ENCODE measurements at regions not wholly inside any gene's neighbourhood (a gene's known extent, or its start where the extent isn't known, plus 50 kb on each side); places are given as distances from the start of the nearest gene placed in this dataset.

DNA sequence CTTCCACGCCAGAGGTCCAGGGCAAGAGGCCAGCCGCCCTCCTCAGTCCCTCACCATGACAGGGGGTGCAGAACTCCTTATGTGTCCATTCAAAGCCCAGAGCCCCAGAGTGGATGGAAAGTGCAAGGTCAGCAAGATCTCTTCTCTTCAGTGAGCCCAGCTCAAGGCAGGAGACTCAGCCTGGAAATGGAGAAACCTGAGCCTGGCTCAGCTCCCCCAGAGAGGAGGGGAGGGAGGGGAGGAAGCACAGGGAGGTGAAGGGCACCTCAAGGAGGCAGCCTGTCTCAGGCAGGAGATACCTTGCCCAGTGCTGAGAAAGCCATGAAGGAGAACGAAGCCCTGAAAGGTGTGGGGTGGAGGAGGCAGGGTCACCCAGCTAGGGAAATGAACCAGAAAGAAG is 121.8 kb upstream of the PJA1 start:
- TF ChIP-seq, protein P1, sequence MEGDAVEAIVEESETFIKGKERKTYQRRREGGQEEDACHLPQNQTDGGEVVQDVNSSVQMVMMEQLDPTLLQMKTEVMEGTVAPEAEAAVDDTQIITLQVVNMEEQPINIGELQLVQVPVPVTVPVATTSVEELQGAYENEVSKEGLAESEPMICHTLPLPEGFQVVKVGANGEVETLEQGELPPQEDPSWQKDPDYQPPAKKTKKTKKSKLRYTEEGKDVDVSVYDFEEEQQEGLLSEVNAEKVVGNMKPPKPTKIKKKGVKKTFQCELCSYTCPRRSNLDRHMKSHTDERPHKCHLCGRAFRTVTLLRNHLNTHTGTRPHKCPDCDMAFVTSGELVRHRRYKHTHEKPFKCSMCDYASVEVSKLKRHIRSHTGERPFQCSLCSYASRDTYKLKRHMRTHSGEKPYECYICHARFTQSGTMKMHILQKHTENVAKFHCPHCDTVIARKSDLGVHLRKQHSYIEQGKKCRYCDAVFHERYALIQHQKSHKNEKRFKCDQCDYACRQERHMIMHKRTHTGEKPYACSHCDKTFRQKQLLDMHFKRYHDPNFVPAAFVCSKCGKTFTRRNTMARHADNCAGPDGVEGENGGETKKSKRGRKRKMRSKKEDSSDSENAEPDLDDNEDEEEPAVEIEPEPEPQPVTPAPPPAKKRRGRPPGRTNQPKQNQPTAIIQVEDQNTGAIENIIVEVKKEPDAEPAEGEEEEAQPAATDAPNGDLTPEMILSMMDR (IDR thresholded peaks at IDR 0.05): no peak
- no peak for TF ChIP-seq POLR2A (IDR thresholded peaks at IDR 0.05)
